HG03039 (cell line): ENCODE measurements at regions not wholly inside any gene's neighbourhood (a gene's known extent, or its start where the extent isn't known, plus 50 kb on each side); places are given as distances from the start of the nearest gene placed in this dataset.
"Not testable (repeated sequence)": the region's sequence is repeated elsewhere in the genome, so short reads cannot be mapped to it uniquely, and the experiment has no call there.

Experiments
- ATAC-seq: cut with Tn5 transposase; IDR thresholded peaks from one replicate; pipeline ENCODE4 v1.9.1; 2021; ENCODE audit warnings: mild to moderate bottlenecking, moderate library complexity; ENCODE audit not compliant: unreplicated experiment

- peak; percentile 61 for ATAC-seq
Observed at GRCh38 chr3:152574461-152575079, 260.4 kb upstream of the P2RY1 start.

GRCh38 chr3:152578769-152579168 lies 256.2 kb upstream of the P2RY1 start:
- no peak for ATAC-seq

- ATAC-seq: no peak
Observed at GRCh38 chr3:152581951-152582350, 253.0 kb upstream of the P2RY1 start.

- no peak for ATAC-seq
Observed at GRCh38 chr3:152583963-152584362, 251.0 kb upstream of the P2RY1 start.

- ATAC-seq: no peak
Observed at GRCh38 chr3:152586974-152587373, 248.0 kb upstream of the P2RY1 start.

GRCh38 chr3:152587861-152588260 lies 247.1 kb upstream of the P2RY1 start:
- ATAC-seq: no peak

GRCh38 chr3:152589644-152590043 lies 245.3 kb upstream of the P2RY1 start:
- no peak for ATAC-seq

- ATAC-seq: no peak
Observed at GRCh38 chr3:152591515-152591914, 243.4 kb upstream of the P2RY1 start.

- ATAC-seq: no peak
Observed at GRCh38 chr3:152593242-152593641, 241.7 kb upstream of the P2RY1 start.

- peak; percentile 100 for ATAC-seq
Observed at GRCh38 chr3:152595975-152596821, 238.7 kb upstream of the P2RY1 start.

GRCh38 chr3:152596832-152597231 lies 238.1 kb upstream of the P2RY1 start:
- ATAC-seq: not testable (repeated sequence)

GRCh38 chr3:152606146-152606545 lies 228.8 kb upstream of the P2RY1 start:
- no peak for ATAC-seq

- no peak for ATAC-seq
Observed at GRCh38 chr3:152607179-152607578, 227.8 kb upstream of the P2RY1 start.

GRCh38 chr3:152608696-152609594 lies 226.0 kb upstream of the P2RY1 start:
- ATAC-seq: no peak

GRCh38 chr3:152609891-152610290 lies 225.0 kb upstream of the P2RY1 start:
- no peak for ATAC-seq

- ATAC-seq: no peak
Observed at GRCh38 chr3:152610622-152611021, 224.3 kb upstream of the P2RY1 start.

GRCh38 chr3:152611905-152612304 lies 223.0 kb upstream of the P2RY1 start:
- no peak for ATAC-seq

GRCh38 chr3:152613851-152614250 lies 221.1 kb upstream of the P2RY1 start:
- ATAC-seq: no peak

- ATAC-seq: no peak
Observed at GRCh38 chr3:152615681-152616080, 219.2 kb upstream of the P2RY1 start.

- ATAC-seq: no peak
Observed at GRCh38 chr3:152617609-152618008, 217.3 kb upstream of the P2RY1 start.

- ATAC-seq: no peak
Observed at GRCh38 chr3:152618529-152618928, 216.4 kb upstream of the P2RY1 start.
